ENCODE measurements at regions not wholly inside any gene's neighbourhood (a gene's known extent, or its start where the extent isn't known, plus 50 kb on each side); places are given as distances from the start of the nearest gene placed in this dataset.
"Not testable (repeated sequence)": the region's sequence is repeated elsewhere in the genome, so short reads cannot be mapped to it uniquely, and the experiment has no call there.

DNA sequence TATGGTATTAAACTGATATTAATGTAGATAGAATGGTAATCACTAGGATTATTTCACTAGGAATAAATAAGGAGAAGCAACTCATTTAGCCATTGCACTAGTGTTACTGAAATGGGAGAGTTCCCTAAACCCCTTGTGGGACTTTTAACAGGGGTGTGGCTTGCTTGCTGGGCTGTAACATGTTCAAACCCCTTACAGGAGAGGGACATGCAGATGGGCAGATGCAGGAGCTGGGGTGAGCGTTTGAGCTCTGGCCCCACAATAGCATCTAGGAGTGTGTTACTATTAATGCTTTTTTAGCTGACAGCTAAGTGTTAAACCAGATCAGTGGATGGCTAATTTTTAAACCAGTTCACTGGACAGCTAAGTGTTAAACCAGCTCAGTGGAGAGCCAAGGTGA, 89.3 kb upstream of the ST8SIA4 start:
- Histone ChIP-seq H3K4me3 (ENCODE audit: low read depth, low read length) (no peak overlapping the region), H3K27ac (no peak overlapping the region), H3K36me3 (replicated peaks) (no peaks in the 10 kb centered on the region), H3K27me3 (replicated peaks) (no peaks in the 10 kb centered on the region)
- in situ Hi-C loops (cut with HindIII; ENCODE audit: low pct_ligation_motif_present, low sequenced_read_pairs), result no loop called here
- no peak for DNase-seq
- TF ChIP-seq, protein P1, sequence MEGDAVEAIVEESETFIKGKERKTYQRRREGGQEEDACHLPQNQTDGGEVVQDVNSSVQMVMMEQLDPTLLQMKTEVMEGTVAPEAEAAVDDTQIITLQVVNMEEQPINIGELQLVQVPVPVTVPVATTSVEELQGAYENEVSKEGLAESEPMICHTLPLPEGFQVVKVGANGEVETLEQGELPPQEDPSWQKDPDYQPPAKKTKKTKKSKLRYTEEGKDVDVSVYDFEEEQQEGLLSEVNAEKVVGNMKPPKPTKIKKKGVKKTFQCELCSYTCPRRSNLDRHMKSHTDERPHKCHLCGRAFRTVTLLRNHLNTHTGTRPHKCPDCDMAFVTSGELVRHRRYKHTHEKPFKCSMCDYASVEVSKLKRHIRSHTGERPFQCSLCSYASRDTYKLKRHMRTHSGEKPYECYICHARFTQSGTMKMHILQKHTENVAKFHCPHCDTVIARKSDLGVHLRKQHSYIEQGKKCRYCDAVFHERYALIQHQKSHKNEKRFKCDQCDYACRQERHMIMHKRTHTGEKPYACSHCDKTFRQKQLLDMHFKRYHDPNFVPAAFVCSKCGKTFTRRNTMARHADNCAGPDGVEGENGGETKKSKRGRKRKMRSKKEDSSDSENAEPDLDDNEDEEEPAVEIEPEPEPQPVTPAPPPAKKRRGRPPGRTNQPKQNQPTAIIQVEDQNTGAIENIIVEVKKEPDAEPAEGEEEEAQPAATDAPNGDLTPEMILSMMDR (IDR thresholded peaks at IDR 0.05; ENCODE audit: low read depth, low read length, missing control alignments), result no peak

DNA sequence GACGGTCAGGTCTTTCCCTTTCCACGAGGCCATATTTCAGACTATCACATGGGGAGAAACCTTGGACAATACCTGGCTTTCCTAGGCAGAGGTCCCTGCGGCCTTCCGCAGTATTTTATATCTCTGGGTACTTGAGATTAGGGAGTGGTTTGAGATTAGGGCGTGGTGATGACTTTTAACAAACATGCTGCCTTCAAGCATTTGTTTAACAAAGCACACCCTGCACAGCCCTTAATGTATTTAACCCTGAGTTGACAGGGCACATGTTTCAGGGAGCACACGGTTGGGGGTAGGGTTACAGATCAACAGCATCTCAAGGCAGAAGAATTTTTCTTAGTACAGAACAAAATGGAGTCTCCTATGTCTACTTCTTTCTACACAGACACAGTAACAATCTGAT, 80.5 kb upstream of the ST8SIA4 start:
- H3K27me3 ChIP-seq (replicated peaks); H3K36me3 ChIP-seq (replicated peaks); DNase-seq; in situ Hi-C loops (cut with HindIII; ENCODE audit: low pct_ligation_motif_present, low sequenced_read_pairs); H3K27ac ChIP-seq; H3K4me3 ChIP-seq (ENCODE audit: low read depth, low read length): not testable (repeated sequence)

DNA sequence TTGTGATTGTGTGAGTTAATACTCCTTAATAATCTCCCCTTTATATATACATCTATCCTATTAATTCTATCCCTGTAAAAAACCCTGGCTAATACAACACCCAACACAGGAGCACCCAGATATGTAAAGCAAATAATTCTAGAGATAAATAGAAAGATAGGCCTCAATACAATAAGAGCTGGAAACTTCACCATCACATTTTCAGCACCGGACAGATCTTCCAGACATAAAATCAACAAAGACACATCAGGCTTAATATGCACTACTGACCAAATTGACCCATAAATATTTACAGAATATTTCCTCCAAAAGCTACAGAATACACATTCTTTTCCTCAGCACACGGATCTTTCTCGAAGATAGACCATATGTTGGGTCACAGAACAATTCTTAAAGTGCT, 71.0 kb upstream of the ST8SIA4 start:
- Histone ChIP-seq H3K4me3 (ENCODE audit: low read depth, low read length) (no peak overlapping the region), H3K27me3 (replicated peaks) (no peaks in the 10 kb centered on the region), H3K36me3 (replicated peaks) (no peaks in the 10 kb centered on the region), H3K27ac (no peak overlapping the region)
- TF ChIP-seq, protein P1 (IDR thresholded peaks at IDR 0.05; ENCODE audit: low read depth, low read length, missing control alignments), result no peak
- DNase-seq, result no peak
- in situ Hi-C loops (cut with HindIII; ENCODE audit: low pct_ligation_motif_present, low sequenced_read_pairs), result no loop called here

DNA sequence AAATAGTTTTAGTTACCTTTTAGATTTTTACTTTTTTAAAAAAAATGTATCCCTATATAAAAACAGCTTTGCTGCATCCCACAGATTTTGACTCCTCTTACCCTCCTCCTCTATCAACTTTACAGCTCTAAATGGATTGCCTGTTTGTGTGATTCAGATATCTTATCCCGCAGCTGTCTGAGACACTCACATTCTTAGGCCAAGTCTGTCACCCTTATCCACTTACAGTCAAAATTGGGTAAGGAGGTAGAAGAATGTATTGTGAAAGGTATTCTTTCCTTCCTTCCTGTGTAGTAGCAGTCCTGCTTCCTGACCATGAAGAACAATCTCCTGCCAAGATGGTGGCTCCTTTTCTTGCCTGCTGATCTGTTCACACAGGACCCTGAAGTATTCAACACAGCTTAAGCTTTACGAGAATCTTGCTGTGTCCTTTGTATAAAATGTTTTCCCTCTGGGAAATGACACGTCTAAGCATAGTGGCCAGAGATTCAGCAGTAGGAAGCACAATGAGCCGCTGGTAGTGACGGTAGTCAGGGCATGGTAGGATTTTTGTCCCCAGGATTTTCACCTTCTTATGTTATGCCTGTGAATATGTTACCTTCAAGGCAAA, 67.7 kb upstream of the ST8SIA4 start:
- Histone ChIP-seq H3K27me3 (replicated peaks) (no peaks in the 10 kb centered on the region), H3K27ac (no peak overlapping the region), H3K36me3 (replicated peaks) (no peaks in the 10 kb centered on the region), H3K4me3 (ENCODE audit: low read depth, low read length) (no peak overlapping the region)
- DNase-seq, result no peak
- TF ChIP-seq, protein P1 (IDR thresholded peaks at IDR 0.05; ENCODE audit: low read depth, low read length, missing control alignments), result no peak
- in situ Hi-C loops (cut with HindIII; ENCODE audit: low pct_ligation_motif_present, low sequenced_read_pairs), result no loop called here

DNA sequence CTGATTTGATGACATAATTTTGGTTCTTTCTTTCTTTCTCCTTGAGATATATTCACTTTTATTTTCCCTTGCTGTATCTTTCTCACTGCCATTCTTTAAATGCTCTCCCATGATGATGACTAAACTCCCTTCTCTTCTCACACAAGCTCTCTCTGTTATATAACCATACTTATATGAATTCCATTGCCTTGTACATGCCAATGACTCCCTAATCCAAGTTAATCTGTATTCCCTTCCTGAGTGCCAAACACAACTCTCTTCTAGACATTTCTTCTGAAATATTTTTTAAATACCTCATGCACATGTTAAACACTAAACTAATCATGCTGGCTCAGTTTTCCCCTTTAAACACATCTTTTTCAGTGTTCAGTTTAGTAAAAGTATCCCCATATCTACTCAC, 62.2 kb upstream of the ST8SIA4 start:
- no peak for DNase-seq
- Histone ChIP-seq H3K27ac (no peak overlapping the region), H3K4me3 (ENCODE audit: low read depth, low read length) (no peak overlapping the region), H3K36me3 (replicated peaks) (no peaks in the 10 kb centered on the region), H3K27me3 (replicated peaks) (no peaks in the 10 kb centered on the region)
- in situ Hi-C loops (cut with HindIII; ENCODE audit: low pct_ligation_motif_present, low sequenced_read_pairs), result no loop called here
- TF ChIP-seq, protein P1 (IDR thresholded peaks at IDR 0.05; ENCODE audit: low read depth, low read length, missing control alignments), result no peak
